Activated B cell treated with CpG ODN at 0.5 μM for 24 hours (primary cell): ENCODE measurements at regions not wholly inside any gene's neighbourhood (a gene's known extent, or its start where the extent isn't known, plus 50 kb on each side); places are given as distances from the start of the nearest gene placed in this dataset.

Experiments used
- ATAC-seq: fragments of 200-7000 bp; cut with Tn5 transposase; one replicate; pipeline ENCODE4 v1.10.0; 2021; ENCODE audit warnings: low read depth, mild to moderate bottlenecking, moderate library complexity
- CTCF ChIA-PET: fragments of 350-600 bp; sonication (Branson Sonifier 250); formaldehyde crosslinking; loops from one replicate; lab custom pipeline; 2021; ENCODE audit warnings: antibody characterized with exemption; lab: Charles Lee
- POLR2A ChIA-PET: fragments of 350-600 bp; sonication (Branson Sonifier 250); formaldehyde crosslinking; loops from one replicate; lab custom pipeline; 2021; ENCODE audit warnings: antibody characterized with exemption; lab: Charles Lee
- DNase-seq: peaks from one replicate; pipeline ENCODE4 v3.0.0; 2022
- H3K27ac Mint-ChIP-seq: one replicate; pipeline ENCODE4 v1.8.0; 2020; ENCODE audit warnings: mixed read lengths
- H3K27me3 Mint-ChIP-seq: one replicate; pipeline ENCODE4 v1.8.0; 2021; ENCODE audit warnings: mixed read lengths
- H3K36me3 Mint-ChIP-seq: one replicate; pipeline ENCODE4 v1.8.0; 2021; ENCODE audit warnings: low read depth, mixed read lengths
- H3K4me1 Mint-ChIP-seq: one replicate; pipeline ENCODE4 v1.8.0; 2021; ENCODE audit warnings: mixed read lengths
- H3K4me3 Mint-ChIP-seq: one replicate; pipeline ENCODE4 v1.8.0; 2020; ENCODE audit warnings: mild to moderate bottlenecking, mixed read lengths
- H3K9me3 Mint-ChIP-seq: one replicate; pipeline ENCODE4 v1.8.0; 2020; ENCODE audit warnings: mixed read lengths
- intact Hi-C: fragments of 100-400 bp; cut with micrococcal nuclease; formaldehyde crosslinking; loops from one replicate; pipeline ENCODE4 v1.15.1; 2024
- TF ChIP-seq, protein P1 (sequence below): fragments of 200-600 bp; IDR thresholded peaks from one replicate; pipeline ENCODE4 v1.8.0; 2022; ENCODE audit warnings: antibody characterized with exemption, mild to moderate bottlenecking

DNA sequence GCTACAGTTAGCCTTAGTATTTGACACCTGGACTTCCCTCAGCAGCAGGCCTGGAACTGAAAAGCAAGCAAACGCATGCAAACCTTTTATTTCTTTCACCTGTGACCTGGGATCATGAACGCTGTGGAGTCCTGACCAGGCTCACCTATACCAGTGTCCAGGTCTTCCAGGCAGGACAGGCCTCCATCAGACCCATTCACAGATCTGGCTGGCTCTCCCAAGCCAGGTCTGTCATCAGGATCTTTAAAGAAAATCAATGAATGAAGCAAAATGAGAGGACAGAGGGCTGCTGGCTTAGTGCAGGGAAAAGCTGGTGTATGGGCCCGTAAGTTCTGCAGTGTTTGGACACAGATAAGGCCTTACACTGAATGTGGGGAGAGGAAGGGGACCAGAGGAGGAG is 96.3 kb upstream of the CPEB4 start:
- peaks cover 19% of the 10 kb centered on the region for H3K4me1 Mint-ChIP-seq
- ATAC-seq (no peak), DNase-seq (no peak)
- CTCF ChIA-PET, result no interaction called here
- TF ChIP-seq, protein P1, sequence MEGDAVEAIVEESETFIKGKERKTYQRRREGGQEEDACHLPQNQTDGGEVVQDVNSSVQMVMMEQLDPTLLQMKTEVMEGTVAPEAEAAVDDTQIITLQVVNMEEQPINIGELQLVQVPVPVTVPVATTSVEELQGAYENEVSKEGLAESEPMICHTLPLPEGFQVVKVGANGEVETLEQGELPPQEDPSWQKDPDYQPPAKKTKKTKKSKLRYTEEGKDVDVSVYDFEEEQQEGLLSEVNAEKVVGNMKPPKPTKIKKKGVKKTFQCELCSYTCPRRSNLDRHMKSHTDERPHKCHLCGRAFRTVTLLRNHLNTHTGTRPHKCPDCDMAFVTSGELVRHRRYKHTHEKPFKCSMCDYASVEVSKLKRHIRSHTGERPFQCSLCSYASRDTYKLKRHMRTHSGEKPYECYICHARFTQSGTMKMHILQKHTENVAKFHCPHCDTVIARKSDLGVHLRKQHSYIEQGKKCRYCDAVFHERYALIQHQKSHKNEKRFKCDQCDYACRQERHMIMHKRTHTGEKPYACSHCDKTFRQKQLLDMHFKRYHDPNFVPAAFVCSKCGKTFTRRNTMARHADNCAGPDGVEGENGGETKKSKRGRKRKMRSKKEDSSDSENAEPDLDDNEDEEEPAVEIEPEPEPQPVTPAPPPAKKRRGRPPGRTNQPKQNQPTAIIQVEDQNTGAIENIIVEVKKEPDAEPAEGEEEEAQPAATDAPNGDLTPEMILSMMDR, result no peak
- intact Hi-C loops, result no loop called here
- no peaks in the 10 kb centered on the region for H3K36me3 Mint-ChIP-seq
- H3K27me3 Mint-ChIP-seq, result no peaks in the 10 kb centered on the region
- H3K27ac Mint-ChIP-seq, result no peak overlapping the region
- no peaks in the 10 kb centered on the region for H3K9me3 Mint-ChIP-seq
- H3K4me3 Mint-ChIP-seq, result no peak overlapping the region
- POLR2A ChIA-PET, result interaction anchor here (0.7 kb wide), 1 partner anchor 82 kb away, joined by 8 read pairs; no protein-coding TSS in a partner anchor

DNA sequence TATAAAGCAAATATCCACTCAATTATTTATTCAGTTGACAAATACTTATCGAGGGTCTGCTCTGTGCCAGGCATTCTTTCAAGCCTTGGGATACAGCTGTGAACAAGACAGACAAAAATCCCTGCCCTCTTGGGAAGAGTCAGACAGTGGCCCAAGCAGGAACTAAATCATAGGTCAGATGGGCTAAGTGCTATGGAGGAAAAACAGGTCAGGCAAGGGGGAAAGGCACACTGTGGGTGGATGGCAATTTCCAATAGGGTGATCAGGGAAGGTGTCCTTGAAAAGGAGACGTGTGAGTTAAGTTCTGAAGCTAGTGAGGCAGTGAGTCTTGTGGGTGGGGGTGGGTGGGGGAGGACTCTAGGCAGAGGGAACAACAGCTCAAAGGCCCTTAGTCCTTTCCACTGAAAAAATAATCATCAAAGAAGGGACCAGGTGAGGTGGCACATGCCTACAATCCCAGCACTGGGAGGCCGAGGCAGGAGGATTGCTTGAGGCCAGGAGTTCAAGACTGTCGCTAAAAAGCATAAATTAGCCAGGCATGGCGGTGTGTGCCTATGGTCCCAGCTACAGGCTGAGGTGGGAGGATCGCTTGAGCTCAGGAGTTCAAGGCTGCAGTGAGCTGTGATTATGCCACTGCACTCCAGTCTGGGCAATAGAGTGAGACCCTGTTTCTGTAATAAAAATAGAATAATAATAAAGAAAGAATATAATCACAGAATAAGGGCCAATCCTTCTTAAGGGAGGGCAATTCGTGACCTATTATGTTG is 95.2 kb upstream of the CPEB4 start:
- Mint-ChIP-seq H3K27ac (no peak overlapping the region), H3K27me3 (no peaks in the 10 kb centered on the region), H3K4me3 (no peak overlapping the region), H3K4me1 (peaks cover 9% of the 10 kb centered on the region), H3K9me3 (no peaks in the 10 kb centered on the region), H3K36me3 (no peaks in the 10 kb centered on the region)
- ChIA-PET CTCF (no interaction called here), POLR2A (interaction anchor here (0.6 to 0.7 kb wide), 2 partner anchors 22 to 83 kb away, joined by 3 to 8 read pairs; no protein-coding TSS in a partner anchor)
- DNase-seq (no peak), ATAC-seq (no peak)
- TF ChIP-seq, protein P1, result no peak
- intact Hi-C loops, result no loop called here

DNA sequence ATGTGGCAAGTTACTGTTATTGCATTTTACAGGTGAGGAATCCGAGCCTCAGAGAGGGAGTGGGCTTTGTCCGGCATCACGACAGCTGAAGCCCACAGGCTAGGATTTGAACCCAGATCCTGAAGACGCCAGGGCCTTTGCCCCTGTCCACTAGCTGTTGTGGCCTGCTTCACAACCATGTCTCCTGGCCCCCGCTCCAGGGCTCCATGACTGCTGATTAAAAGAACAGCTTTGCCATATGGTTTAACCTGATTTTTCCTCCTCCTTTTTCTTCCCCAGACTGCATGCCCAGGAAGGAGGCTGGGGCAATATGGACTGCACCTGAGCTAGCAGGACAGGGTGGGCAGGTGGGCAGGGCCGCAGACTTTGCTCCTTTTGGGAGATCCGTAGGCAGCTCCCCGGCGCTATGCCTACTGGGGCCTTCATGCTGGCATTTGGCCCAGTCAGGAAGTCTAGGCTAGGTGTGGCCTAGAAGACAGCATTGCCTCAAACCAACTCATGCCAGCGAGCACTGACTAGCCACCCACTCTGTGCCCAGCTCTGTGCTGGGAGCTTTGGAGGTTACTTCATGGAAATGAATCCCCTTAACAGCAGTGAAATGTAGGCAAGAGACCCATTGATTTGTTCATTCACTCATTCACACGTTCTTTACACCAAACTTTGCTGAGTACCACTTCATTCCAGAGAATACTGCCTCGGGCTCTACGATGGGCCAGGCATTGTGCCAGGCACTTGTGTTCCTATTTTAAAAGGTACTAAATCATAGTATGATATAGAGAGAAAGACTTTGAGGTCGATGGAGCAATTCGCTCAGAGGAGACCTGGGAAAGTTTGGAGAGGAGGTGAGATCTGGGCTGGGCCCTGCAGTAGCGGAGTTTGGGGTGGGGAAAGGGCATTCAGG is 94.3 kb upstream of the CPEB4 start:
- DNase-seq (no peak), ATAC-seq (no peak)
- Mint-ChIP-seq H3K36me3 (no peaks in the 10 kb centered on the region), H3K4me3 (no peak overlapping the region), H3K27me3 (no peaks in the 10 kb centered on the region), H3K27ac (no peak overlapping the region), H3K4me1 (peaks cover 5% of the 10 kb centered on the region), H3K9me3 (no peaks in the 10 kb centered on the region)
- TF ChIP-seq, protein P1, result no peak
- CTCF ChIA-PET, result no interaction called here
- POLR2A ChIA-PET, result interaction anchor here (0.6 kb wide), 1 partner anchor 21 kb away, joined by 3 read pairs; no protein-coding TSS in a partner anchor
- intact Hi-C loops, result no loop called here

DNA sequence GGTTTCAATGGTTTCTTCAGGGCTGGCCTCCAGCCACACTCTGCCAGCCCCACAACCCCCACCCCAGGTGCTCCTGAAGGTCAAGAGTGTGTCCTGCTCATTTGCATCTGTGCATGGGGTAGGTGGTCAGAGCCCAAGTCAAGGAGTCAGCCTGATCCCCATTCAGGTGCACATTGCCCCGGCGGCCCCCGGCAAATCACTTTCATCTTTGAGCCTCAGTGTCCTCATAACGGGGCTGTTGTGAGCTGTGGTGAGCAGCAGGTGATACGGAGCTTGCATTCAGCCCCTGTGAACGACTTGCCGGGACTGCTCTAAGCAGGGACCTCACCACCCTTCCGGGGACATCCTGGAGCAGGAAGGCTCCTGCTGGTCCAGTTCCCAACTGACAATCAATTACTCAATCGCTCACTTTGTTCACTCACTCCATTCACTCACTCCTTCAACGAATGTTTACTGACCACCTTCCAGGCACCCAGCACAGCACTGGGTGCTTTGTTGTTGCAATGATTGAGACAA is 93.2 kb upstream of the CPEB4 start:
- ATAC-seq, result no peak
- Mint-ChIP-seq H3K9me3 (no peaks in the 10 kb centered on the region), H3K4me3 (no peak overlapping the region), H3K36me3 (no peaks in the 10 kb centered on the region), H3K27ac (no peak overlapping the region), H3K4me1 (peaks cover 2% of the 10 kb centered on the region), H3K27me3 (no peaks in the 10 kb centered on the region)
- TF ChIP-seq, protein P1, result no peak
- POLR2A ChIA-PET, result no interaction called here
- intact Hi-C loops, result no loop called here
- no peak for DNase-seq
- CTCF ChIA-PET, result no interaction called here

DNA sequence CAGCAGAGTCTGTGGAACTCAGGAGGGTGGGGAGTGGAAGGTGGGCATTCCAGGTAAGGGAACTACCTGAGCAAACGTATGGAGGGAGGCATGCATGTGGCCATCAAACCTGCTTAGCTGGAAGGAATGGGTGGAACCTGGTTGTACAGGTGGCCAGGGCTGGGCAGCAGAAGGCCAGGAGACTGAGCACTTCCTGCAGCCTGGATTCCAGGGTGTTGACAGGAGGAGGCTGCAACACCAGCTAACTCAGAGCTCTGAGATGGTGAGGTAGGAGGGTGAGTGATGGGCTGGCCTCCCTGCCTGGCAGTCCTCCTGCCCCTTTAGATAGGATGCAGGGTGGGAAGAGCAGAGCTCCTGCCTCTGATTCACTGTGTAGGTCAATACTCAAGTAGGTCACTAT is 92.5 kb upstream of the CPEB4 start:
- Mint-ChIP-seq H3K4me3 (no peak overlapping the region), H3K9me3 (no peaks in the 10 kb centered on the region), H3K4me1 (no peaks in the 10 kb centered on the region), H3K27me3 (no peaks in the 10 kb centered on the region), H3K27ac (no peak overlapping the region), H3K36me3 (no peaks in the 10 kb centered on the region)
- DNase-seq (no peak), ATAC-seq (no peak)
- POLR2A ChIA-PET, result no interaction called here
- CTCF ChIA-PET, result interaction anchor here (1.5 kb wide), 1 partner anchor 9 kb away, joined by 5 read pairs; no protein-coding TSS in a partner anchor
- TF ChIP-seq, protein P1, result no peak
- intact Hi-C loops, result no loop called here
